ENCODE measurements at regions not wholly inside any gene's neighbourhood (a gene's known extent, or its start where the extent isn't known, plus 50 kb on each side); places are given as distances from the start of the nearest gene placed in this dataset.
"Not testable (repeated sequence)": the region's sequence is repeated elsewhere in the genome, so short reads cannot be mapped to it uniquely, and the experiment has no call there.

DNA sequence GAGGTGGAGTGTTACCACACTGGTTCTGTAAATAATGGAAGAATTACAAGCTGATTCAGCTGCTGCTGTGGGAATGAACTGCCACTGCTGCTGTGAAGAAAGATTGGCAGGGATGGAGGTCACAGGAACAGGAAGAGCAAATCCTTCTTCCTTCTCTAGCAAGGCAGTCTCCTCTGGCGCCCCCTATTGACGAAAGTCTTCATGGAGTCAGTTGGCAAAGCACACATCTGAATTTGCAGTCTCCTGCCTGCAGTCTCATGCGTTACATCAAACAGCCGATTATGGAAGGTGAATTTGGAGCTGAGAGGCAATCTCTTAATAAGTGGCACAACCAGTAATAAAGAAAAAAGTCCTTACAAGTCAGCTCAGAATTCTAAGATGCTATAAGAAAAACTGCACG lies 106.0 kb upstream of the TMTC1 start:
- Histone ChIP-seq H3K4me3 (ENCODE audit: low read depth, low read length) (no peak overlapping the region), H3K36me3 (ENCODE audit: control insufficient read depth, insufficient read depth, low read length) (no peaks in the 10 kb centered on the region), H3K27me3 (ENCODE audit: control insufficient read depth, insufficient read depth, low read length) (no peaks in the 10 kb centered on the region)
- TF ChIP-seq, protein P1, sequence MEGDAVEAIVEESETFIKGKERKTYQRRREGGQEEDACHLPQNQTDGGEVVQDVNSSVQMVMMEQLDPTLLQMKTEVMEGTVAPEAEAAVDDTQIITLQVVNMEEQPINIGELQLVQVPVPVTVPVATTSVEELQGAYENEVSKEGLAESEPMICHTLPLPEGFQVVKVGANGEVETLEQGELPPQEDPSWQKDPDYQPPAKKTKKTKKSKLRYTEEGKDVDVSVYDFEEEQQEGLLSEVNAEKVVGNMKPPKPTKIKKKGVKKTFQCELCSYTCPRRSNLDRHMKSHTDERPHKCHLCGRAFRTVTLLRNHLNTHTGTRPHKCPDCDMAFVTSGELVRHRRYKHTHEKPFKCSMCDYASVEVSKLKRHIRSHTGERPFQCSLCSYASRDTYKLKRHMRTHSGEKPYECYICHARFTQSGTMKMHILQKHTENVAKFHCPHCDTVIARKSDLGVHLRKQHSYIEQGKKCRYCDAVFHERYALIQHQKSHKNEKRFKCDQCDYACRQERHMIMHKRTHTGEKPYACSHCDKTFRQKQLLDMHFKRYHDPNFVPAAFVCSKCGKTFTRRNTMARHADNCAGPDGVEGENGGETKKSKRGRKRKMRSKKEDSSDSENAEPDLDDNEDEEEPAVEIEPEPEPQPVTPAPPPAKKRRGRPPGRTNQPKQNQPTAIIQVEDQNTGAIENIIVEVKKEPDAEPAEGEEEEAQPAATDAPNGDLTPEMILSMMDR (IDR thresholded peaks at IDR 0.05; ENCODE audit: insufficient read depth, low read length, severe bottlenecking): peak; percentile 54
- DNase-seq (ENCODE audit: low read depth) (peak; percentile 23), FAIRE-seq (no peak)

DNA sequence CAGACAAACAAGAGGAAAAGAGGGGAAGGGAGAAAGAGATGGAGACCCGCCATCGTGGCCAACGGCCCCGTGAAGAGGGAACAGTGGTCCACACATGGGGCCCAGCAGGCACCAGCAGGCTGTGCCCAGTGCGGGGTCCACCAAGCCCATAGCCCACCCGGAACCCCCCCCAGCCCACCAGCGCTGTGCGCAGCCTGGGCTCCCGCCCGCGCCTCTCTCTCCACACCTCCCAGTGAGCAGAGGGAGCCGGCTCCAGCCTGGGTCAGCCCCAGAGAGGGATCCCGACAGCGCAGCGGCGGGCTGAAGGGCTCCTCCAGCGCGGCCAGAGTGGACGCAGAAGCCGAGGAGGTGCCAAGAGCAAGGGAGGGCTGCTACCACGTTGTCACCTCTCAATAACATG lies 105.0 kb upstream of the TMTC1 start:
- no peak overlapping the region for H3K4me3 ChIP-seq (ENCODE audit: low read depth, low read length)
- TF ChIP-seq, protein P1 (IDR thresholded peaks at IDR 0.05; ENCODE audit: insufficient read depth, low read length, severe bottlenecking): no peak
- FAIRE-seq (no peak), DNase-seq (ENCODE audit: low read depth) (no peak)
- no peaks in the 10 kb centered on the region for H3K36me3 ChIP-seq (ENCODE audit: control insufficient read depth, insufficient read depth, low read length)
- H3K27me3 ChIP-seq (ENCODE audit: control insufficient read depth, insufficient read depth, low read length): no peaks in the 10 kb centered on the region

DNA sequence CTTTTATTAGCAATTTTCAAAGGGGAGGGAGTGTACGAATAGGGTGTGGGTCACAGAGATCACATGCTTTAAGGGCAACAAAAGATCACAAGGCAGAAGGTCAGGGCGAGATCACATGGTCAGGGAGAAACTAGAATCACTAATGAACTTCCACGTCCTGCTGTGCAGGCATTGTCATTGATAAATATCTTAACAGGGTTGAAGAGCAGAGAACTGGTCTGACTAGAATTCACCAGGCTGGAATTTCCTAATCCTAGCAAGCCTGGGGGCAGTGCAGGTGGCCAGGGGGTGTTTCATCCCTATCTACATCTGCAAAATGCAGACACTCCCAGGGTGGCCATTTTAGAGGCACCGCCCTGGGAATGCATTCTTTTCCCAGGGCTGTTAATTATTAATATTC lies 101.2 kb upstream of the TMTC1 start:
- not testable (repeated sequence) for DNase-seq (ENCODE audit: low read depth); H3K27me3 ChIP-seq (ENCODE audit: control insufficient read depth, insufficient read depth, low read length); H3K4me3 ChIP-seq (ENCODE audit: low read depth, low read length); FAIRE-seq; H3K36me3 ChIP-seq (ENCODE audit: control insufficient read depth, insufficient read depth, low read length)

DNA sequence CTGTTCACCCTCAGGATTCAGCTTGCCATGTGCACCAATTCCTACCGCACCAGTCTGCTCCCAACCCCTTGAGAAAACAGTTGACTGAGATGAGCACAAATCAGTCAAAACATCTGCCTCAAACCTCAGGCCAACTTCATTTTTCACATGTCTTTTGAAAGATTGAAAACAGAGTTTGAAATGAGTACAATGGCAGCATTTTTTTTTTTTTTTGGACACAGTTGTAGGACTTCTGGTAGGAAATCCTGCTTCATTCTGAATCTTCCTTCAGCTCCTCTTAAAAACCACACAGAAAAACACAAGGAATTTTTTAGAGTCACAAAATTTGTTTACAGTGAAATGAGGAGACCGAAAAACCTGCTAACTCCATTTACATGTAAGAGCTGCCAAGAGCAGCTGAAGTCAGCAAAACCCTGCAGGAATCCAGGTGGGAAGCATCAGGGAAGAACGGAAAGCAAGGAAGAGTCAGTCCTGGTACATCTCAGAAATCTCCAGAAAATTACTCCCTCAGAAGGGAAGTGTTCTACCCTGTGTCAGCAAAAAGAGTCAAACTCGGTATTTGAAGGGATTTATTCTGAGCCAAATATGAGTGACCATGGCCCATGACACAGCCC lies 100.3 kb upstream of the TMTC1 start:
- DNase-seq (ENCODE audit: low read depth): no peak
- no peaks in the 10 kb centered on the region for H3K27me3 ChIP-seq (ENCODE audit: control insufficient read depth, insufficient read depth, low read length)
- H3K4me3 ChIP-seq (ENCODE audit: low read depth, low read length): no peak overlapping the region
- H3K36me3 ChIP-seq (ENCODE audit: control insufficient read depth, insufficient read depth, low read length): no peaks in the 10 kb centered on the region
- FAIRE-seq: peak; percentile 73
- TF ChIP-seq, protein P1 (IDR thresholded peaks at IDR 0.05; ENCODE audit: insufficient read depth, low read length, severe bottlenecking): no peak

DNA sequence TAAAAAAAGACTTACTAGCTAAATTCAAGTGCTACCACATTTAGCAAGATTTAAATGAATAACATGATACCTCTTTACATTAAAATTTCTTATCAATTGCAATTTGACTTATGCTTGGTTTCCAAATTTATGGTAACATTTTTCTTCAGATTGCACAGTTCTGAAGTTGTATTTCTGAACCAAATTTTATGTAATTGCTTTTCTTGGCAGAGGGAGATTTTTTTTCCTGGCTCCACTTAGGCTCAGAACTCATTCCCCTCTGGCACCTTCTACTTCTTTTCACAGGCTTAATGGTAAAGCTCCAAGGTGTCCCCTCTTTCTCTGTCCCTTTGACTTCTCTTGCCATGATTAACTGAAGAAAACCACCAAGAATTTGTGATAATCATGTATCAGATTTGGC lies 99.8 kb upstream of the TMTC1 start:
- DNase-seq (ENCODE audit: low read depth): no peak
- TF ChIP-seq, protein P1 (IDR thresholded peaks at IDR 0.05; ENCODE audit: insufficient read depth, low read length, severe bottlenecking): no peak
- Histone ChIP-seq H3K36me3 (ENCODE audit: control insufficient read depth, insufficient read depth, low read length) (no peaks in the 10 kb centered on the region), H3K27me3 (ENCODE audit: control insufficient read depth, insufficient read depth, low read length) (no peaks in the 10 kb centered on the region), H3K4me3 (ENCODE audit: low read depth, low read length) (no peak overlapping the region)
- FAIRE-seq: no peak

DNA sequence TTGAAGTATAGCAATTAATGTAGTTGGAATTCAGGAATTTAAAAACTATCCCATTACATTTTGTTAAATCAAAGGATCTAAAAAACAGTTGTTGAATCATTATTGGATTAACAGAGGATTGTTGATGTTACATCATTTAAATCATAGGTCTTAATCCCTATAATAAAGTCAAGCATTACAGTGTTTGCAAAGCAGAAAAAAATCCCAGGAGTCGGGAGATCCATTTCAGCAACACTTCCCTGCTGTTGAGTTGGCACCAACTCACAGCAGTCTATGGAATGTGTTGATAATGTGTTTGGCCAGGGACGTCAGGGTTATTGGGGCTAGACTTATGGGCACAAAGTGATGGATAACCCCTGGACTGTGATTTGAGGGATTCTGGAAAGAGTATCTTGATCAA lies 99.1 kb upstream of the TMTC1 start:
- H3K36me3 ChIP-seq (ENCODE audit: control insufficient read depth, insufficient read depth, low read length): no peaks in the 10 kb centered on the region
- no peaks in the 10 kb centered on the region for H3K27me3 ChIP-seq (ENCODE audit: control insufficient read depth, insufficient read depth, low read length)
- DNase-seq (ENCODE audit: low read depth) (no peak), FAIRE-seq (no peak)
- H3K4me3 ChIP-seq (ENCODE audit: low read depth, low read length): no peak overlapping the region
- TF ChIP-seq, protein P1 (IDR thresholded peaks at IDR 0.05; ENCODE audit: insufficient read depth, low read length, severe bottlenecking): no peak
